ENCODE measurements at regions not wholly inside any gene's neighbourhood (a gene's known extent, or its start where the extent isn't known, plus 50 kb on each side); places are given as distances from the start of the nearest gene placed in this dataset.

GRCh38 chr14:71397371-71397770, 490.1 kb downstream of the PCNX1 start:
- TF ChIP-seq, protein P1, sequence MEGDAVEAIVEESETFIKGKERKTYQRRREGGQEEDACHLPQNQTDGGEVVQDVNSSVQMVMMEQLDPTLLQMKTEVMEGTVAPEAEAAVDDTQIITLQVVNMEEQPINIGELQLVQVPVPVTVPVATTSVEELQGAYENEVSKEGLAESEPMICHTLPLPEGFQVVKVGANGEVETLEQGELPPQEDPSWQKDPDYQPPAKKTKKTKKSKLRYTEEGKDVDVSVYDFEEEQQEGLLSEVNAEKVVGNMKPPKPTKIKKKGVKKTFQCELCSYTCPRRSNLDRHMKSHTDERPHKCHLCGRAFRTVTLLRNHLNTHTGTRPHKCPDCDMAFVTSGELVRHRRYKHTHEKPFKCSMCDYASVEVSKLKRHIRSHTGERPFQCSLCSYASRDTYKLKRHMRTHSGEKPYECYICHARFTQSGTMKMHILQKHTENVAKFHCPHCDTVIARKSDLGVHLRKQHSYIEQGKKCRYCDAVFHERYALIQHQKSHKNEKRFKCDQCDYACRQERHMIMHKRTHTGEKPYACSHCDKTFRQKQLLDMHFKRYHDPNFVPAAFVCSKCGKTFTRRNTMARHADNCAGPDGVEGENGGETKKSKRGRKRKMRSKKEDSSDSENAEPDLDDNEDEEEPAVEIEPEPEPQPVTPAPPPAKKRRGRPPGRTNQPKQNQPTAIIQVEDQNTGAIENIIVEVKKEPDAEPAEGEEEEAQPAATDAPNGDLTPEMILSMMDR (IDR thresholded peaks at IDR 0.05), result no peak
- TF ChIP-seq POLR2A (IDR thresholded peaks at IDR 0.05), result no peak

Data from uterus (tissue), 2 donors.